ENCODE measurements at regions not wholly inside any gene's neighbourhood (a gene's known extent, or its start where the extent isn't known, plus 50 kb on each side); places are given as distances from the start of the nearest gene placed in this dataset.
"Not testable (repeated sequence)": the region's sequence is repeated elsewhere in the genome, so short reads cannot be mapped to it uniquely, and the experiment has no call there.

DNA sequence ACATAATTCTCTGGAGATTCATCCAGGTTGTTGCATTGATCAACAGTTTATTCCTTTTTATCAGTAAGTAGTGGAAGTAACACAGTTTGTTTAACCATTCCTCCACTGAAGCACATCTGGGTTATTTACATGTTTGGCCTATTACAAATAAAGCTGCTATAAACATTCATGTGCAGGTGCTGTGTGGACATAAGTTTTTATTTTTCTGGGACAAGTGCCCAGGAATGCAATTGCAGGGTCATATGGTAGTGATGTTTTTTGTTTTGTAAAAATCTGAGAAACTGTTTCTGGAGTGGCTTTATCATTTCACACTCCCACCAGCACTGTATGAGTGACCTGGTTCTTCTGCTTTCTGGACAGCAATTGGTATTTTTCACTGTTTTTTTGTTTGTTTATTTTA is 505.4 kb downstream of the CCER1 start:
- TF ChIP-seq, protein P1, sequence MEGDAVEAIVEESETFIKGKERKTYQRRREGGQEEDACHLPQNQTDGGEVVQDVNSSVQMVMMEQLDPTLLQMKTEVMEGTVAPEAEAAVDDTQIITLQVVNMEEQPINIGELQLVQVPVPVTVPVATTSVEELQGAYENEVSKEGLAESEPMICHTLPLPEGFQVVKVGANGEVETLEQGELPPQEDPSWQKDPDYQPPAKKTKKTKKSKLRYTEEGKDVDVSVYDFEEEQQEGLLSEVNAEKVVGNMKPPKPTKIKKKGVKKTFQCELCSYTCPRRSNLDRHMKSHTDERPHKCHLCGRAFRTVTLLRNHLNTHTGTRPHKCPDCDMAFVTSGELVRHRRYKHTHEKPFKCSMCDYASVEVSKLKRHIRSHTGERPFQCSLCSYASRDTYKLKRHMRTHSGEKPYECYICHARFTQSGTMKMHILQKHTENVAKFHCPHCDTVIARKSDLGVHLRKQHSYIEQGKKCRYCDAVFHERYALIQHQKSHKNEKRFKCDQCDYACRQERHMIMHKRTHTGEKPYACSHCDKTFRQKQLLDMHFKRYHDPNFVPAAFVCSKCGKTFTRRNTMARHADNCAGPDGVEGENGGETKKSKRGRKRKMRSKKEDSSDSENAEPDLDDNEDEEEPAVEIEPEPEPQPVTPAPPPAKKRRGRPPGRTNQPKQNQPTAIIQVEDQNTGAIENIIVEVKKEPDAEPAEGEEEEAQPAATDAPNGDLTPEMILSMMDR (IDR thresholded peaks at IDR 0.05) = no peak
- TF ChIP-seq POLR2A (IDR thresholded peaks at IDR 0.05) (no peak), EP300 (IDR thresholded peaks at IDR 0.05) (no peak), POLR2AphosphoS5 (IDR thresholded peaks at IDR 0.05) (no peak)
- DNase-seq = no peak
- intact Hi-C loops (cut with DNase I) = no loop called here

DNA sequence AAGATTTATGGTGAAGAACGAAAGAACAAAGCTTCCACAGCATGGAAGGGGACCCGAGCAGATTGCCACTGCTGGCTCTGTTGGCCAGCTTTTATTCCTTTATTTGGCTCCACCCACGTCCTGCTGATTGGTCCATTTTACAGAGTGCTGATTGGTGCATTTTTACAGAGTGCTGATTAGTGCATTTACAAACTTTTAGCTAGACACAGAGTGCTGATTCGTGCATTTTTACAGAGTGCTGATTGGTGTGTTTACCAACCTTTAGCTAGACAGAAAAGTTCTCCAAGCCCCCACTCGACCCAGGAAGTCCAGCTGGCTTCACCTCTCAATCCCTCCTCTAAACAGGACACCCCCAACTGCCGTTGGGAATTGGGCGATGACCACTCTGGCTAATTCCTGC is 511.5 kb downstream of the CCER1 start:
- H3K4me3 ChIP-seq; intact Hi-C loops (cut with DNase I); H3K27me3 ChIP-seq; H3K4me1 ChIP-seq; H3K27ac ChIP-seq; H3K36me3 ChIP-seq; DNase-seq: not testable (repeated sequence)
- 76% methylated on average over 7 of the region's 7 CpGs for WGBS, 2 donors
- peaks cover 0 to 15% (median 5%) of the 10 kb centered on the region in 4 donors for H3K9me3 ChIP-seq

More for the DNA sequence above, 505.4 kb downstream of the CCER1 start:
- no peak overlapping the region for H3K4me3 ChIP-seq
- H3K4me1 ChIP-seq = no peaks in the 10 kb centered on the region
- no peak overlapping the region for H3K27ac ChIP-seq
- peaks cover 0 to 3% (median 0%) of the 10 kb centered on the region in 4 donors for H3K9me3 ChIP-seq
- no peaks in the 10 kb centered on the region for H3K27me3 ChIP-seq
- H3K36me3 ChIP-seq = no peaks in the 10 kb centered on the region

DNA sequence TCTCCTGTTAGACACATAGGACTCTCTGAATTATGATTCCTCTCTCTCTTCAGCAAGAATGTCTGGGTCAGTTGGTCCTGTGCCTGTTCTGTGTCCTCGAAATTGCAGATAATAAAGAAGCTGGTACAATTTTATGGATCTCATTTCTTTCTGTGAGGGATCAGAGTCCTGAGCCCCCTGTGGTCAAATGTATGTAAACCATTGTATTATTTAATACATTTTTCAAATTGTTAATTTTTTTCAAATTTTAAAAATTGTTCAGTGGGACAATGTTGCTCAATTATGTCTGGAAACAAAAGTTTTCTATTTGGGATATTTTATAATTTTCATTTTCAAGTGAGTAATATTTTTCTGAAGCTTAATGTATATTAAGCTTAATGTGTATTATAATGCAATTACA is 513.5 kb downstream of the CCER1 start:
- WGBS, 2 donors = 71 to 82% methylated on average over 1 of the region's 1 CpG
- DNase-seq = no peak
- Histone ChIP-seq H3K27ac (no peak overlapping the region), H3K27me3 (no peaks in the 10 kb centered on the region), H3K4me1 (no peaks in the 10 kb centered on the region), H3K36me3 (no peaks in the 10 kb centered on the region), H3K9me3 (peaks cover 0 to 12% (median 5%) of the 10 kb centered on the region in 4 donors), H3K4me3 (no peak overlapping the region)
- no peak for TF ChIP-seq POLR2AphosphoS5 (IDR thresholded peaks at IDR 0.05)
- TF ChIP-seq POLR2A (IDR thresholded peaks at IDR 0.05) = no peak
- no peak for TF ChIP-seq EP300 (IDR thresholded peaks at IDR 0.05)
- TF ChIP-seq, protein P1 (IDR thresholded peaks at IDR 0.05) = no peak
- intact Hi-C loops (cut with DNase I) = no loop called here

DNA sequence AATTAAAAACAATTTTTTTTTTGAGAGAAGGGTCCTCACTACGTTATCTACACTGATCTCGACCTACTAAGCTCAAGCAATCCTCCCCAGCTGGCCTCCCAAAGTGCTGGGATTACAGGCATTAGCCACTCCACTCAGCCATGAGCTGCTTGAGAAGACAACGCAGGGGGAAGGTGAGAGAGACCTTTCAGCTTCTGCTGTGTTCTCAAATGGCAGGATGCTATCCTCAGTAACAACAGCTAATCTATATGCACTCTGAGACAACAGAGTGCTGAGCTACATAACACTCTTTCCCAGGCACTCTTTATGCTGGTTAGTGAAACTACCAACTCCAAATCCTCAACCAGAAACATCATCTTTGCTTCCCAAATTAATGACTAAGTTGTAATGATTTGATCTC is 526.1 kb downstream of the CCER1 start:
- Histone ChIP-seq H3K27me3 (no peaks in the 10 kb centered on the region), H3K36me3 (no peaks in the 10 kb centered on the region), H3K9me3 (no peaks in the 10 kb centered on the region), H3K27ac (no peak overlapping the region), H3K4me1 (peaks cover 0 to 11% (median 4%) of the 10 kb centered on the region in 4 donors), H3K4me3 (no peak overlapping the region)
- intact Hi-C loops (cut with DNase I) = no loop called here
- TF ChIP-seq POLR2AphosphoS5 (IDR thresholded peaks at IDR 0.05) = no peak
- TF ChIP-seq EP300 (IDR thresholded peaks at IDR 0.05) = no peak
- TF ChIP-seq POLR2A (IDR thresholded peaks at IDR 0.05) = no peak
- TF ChIP-seq, protein P1 (IDR thresholded peaks at IDR 0.05) = no peak
- DNase-seq = no peak
- WGBS, 2 donors = 46 to 75% methylated on average over 3 of the region's 3 CpGs

DNA sequence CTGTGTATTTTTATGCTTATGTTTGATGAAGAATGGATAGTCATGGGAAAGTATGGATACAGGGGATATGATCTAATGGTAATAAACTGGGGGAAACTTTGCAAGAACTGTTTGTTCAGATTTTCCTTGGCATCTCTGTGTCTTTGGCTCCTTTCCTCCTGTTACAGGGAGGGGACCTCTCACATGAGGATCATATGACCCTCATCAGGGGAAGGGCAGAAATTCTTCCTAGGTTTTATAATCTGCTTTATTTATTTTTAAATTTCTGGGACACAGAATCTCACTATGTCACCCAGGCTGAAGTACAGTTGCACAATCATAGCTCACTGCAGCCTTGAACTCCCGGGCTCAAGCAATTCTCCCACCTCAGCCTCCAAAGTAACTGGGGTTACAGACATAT is 526.5 kb downstream of the CCER1 start:
- intact Hi-C loops (cut with DNase I) = no loop called here
- Histone ChIP-seq H3K27me3 (no peaks in the 10 kb centered on the region), H3K36me3 (no peaks in the 10 kb centered on the region), H3K9me3 (no peaks in the 10 kb centered on the region), H3K4me3 (no peak overlapping the region), H3K4me1 (peaks cover 0 to 11% (median 4%) of the 10 kb centered on the region in 4 donors), H3K27ac (no peak overlapping the region)
- DNase-seq = peak; percentile 50
- TF ChIP-seq, protein P1 (IDR thresholded peaks at IDR 0.05) = no peak
- no peak for TF ChIP-seq EP300 (IDR thresholded peaks at IDR 0.05)
- no peak for TF ChIP-seq POLR2AphosphoS5 (IDR thresholded peaks at IDR 0.05)
- TF ChIP-seq POLR2A (IDR thresholded peaks at IDR 0.05) = no peak
- 74 to 79% methylated on average over 1 of the region's 1 CpG for WGBS, 2 donors

Measured in sigmoid colon (tissue), 6 donors.